ENCODE measurements at regions not wholly inside any gene's neighbourhood (a gene's known extent, or its start where the extent isn't known, plus 50 kb on each side); places are given as distances from the start of the nearest gene placed in this dataset.

GRCh38 chr5:91632871-91633270 is 249.8 kb upstream of the ARRDC3 start:
- WGBS (ENCODE audit: insufficient coverage) = 40% methylated on average over 1 of the region's 1 CpG
- Histone ChIP-seq H3K4me1 (ENCODE audit: control insufficient read depth in 2 of 2, insufficient read depth in 2 of 2, low read length in 2 of 2) (no peaks in the 10 kb centered on the region), H3K27ac (ENCODE audit: low read length in 2 of 2) (no peak overlapping the region), H3K36me3 (replicated peaks in 1 of 2; ENCODE audit: control extremely low read depth in 1 of 2, control insufficient read depth in 1 of 2, extremely low read depth in 1 of 2, insufficient read depth in 2 of 2, low read length in 1 of 2) (no peaks in the 10 kb centered on the region), H3K9me3 (ENCODE audit: control extremely low read depth in 1 of 3, control insufficient read depth in 2 of 3, insufficient read depth in 1 of 3, low read length in 2 of 3) (no peaks in the 10 kb centered on the region), H3K4me2 (replicated peaks; ENCODE audit: low read depth, low read length, poor library complexity, severe bottlenecking) (no peak overlapping the region), H3K4me3 (ENCODE audit: control extremely low read depth in 1 of 5, extremely low read depth in 1 of 5, insufficient read depth in 1 of 5, low read depth in 2 of 5, low read length in 4 of 5) (no peak overlapping the region), H3K79me2 (ENCODE audit: control insufficient read depth, insufficient read depth, low read length) (no peaks in the 10 kb centered on the region), H4K20me1 (ENCODE audit: control insufficient read depth, insufficient read depth, low read length, poor library complexity, severe bottlenecking) (no peaks in the 10 kb centered on the region), H3K9ac (ENCODE audit: low read length) (no peak overlapping the region), H3K27me3 (replicated peaks in 1 of 4; ENCODE audit: control extremely low read depth in 1 of 4, control insufficient read depth in 3 of 4, insufficient read depth in 4 of 4, low read length in 3 of 4) (no peaks in the 10 kb centered on the region), H2AFZ (ENCODE audit: insufficient read depth, low read depth, low read length, poor library complexity, severe bottlenecking) (no peak overlapping the region)
- H3K9me3 Mint-ChIP-seq (ENCODE audit: insufficient read depth) = no peaks in the 10 kb centered on the region
- no peaks in the 10 kb centered on the region for H3K4me1 Mint-ChIP-seq
- H3K4me3 Mint-ChIP-seq = no peak overlapping the region
- DNase-seq (no peak), ATAC-seq (ENCODE audit: low read depth) (no peak)
- intact Hi-C loops (cut with micrococcal nuclease) = no loop called here
- TF ChIP-seq EZH2 (IDR thresholded peaks at IDR 0.05; ENCODE audit: borderline replicate concordance, insufficient read depth, low read depth, low read length, poor library complexity, severe bottlenecking) = no peak
- no peak for TF ChIP-seq CTCF (IDR thresholded peaks at IDR 0.05)
- ChIA-PET POLR2A (no interaction called here), CTCF (interaction anchor here (0.9 kb wide), 1 partner anchor 9 kb away, joined by 3 read pairs; no protein-coding TSS in a partner anchor)
- H3K27ac Mint-ChIP-seq = no peak overlapping the region
- H3K27me3 Mint-ChIP-seq = no peaks in the 10 kb centered on the region

GRCh38 chr5:91611746-91612145 is 228.6 kb upstream of the ARRDC3 start:
- Mint-ChIP-seq H3K4me1 (no peaks in the 10 kb centered on the region), H3K27me3 (no peaks in the 10 kb centered on the region), H3K9me3 (ENCODE audit: insufficient read depth) (no peaks in the 10 kb centered on the region), H3K4me3 (no peak overlapping the region), H3K27ac (no peak overlapping the region)
- Histone ChIP-seq H3K4me3 (ENCODE audit: control extremely low read depth in 1 of 5, extremely low read depth in 1 of 5, insufficient read depth in 1 of 5, low read depth in 2 of 5, low read length in 4 of 5) (no peak overlapping the region), H2AFZ (ENCODE audit: insufficient read depth, low read depth, low read length, poor library complexity, severe bottlenecking) (no peak overlapping the region), H3K27me3 (replicated peaks in 1 of 4; ENCODE audit: control extremely low read depth in 1 of 4, control insufficient read depth in 3 of 4, insufficient read depth in 4 of 4, low read length in 3 of 4) (no peaks in the 10 kb centered on the region), H3K36me3 (replicated peaks in 1 of 2; ENCODE audit: control extremely low read depth in 1 of 2, control insufficient read depth in 1 of 2, extremely low read depth in 1 of 2, insufficient read depth in 2 of 2, low read length in 1 of 2) (no peaks in the 10 kb centered on the region), H3K9ac (ENCODE audit: low read length) (no peak overlapping the region), H3K4me2 (replicated peaks; ENCODE audit: low read depth, low read length, poor library complexity, severe bottlenecking) (no peak overlapping the region), H3K4me1 (ENCODE audit: control insufficient read depth in 2 of 2, insufficient read depth in 2 of 2, low read length in 2 of 2) (no peaks in the 10 kb centered on the region), H4K20me1 (ENCODE audit: control insufficient read depth, insufficient read depth, low read length, poor library complexity, severe bottlenecking) (no peaks in the 10 kb centered on the region), H3K27ac (ENCODE audit: low read length in 2 of 2) (no peak overlapping the region), H3K9me3 (ENCODE audit: control extremely low read depth in 1 of 3, control insufficient read depth in 2 of 3, insufficient read depth in 1 of 3, low read length in 2 of 3) (no peaks in the 10 kb centered on the region), H3K79me2 (ENCODE audit: control insufficient read depth, insufficient read depth, low read length) (no peaks in the 10 kb centered on the region)
- intact Hi-C loops (cut with micrococcal nuclease) = no loop called here
- ChIA-PET CTCF (no interaction called here), POLR2A (no interaction called here)
- TF ChIP-seq EZH2 (IDR thresholded peaks at IDR 0.05; ENCODE audit: borderline replicate concordance, insufficient read depth, low read depth, low read length, poor library complexity, severe bottlenecking) = no peak
- TF ChIP-seq CTCF (IDR thresholded peaks at IDR 0.05) = no peak
- DNase-seq = no peak
- ATAC-seq (ENCODE audit: low read depth) = no peak
- WGBS (ENCODE audit: insufficient coverage) = 91% methylated on average over 2 of the region's 2 CpGs

Data from B cell (primary cell).